ENCODE measurements at regions not wholly inside any gene's neighbourhood (a gene's known extent, or its start where the extent isn't known, plus 50 kb on each side); places are given as distances from the start of the nearest gene placed in this dataset.

DNA sequence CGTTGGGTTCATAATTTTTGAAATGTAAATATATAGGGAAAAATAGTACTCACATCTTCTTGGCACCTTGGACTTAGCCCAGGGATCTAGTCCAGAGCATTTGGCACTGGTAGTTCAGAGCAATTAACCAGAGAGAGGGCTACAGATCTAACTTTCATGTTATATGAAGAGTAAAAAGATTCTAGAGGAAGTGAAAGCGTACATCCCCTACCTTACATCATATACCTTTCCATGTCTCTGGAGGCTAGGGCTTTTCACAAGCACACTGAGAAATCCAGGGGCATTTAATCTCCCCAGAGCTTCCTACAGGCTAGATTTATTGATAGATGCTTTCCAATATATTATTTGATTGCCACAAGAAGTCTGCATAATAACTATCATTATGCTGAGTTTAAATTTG, 687.5 kb upstream of the FBXO33 start (continued):
- TF ChIP-seq MXI1 (IDR thresholded peaks at IDR 0.05; ENCODE audit: low read depth, low read length) = no peak
- no peak for TF ChIP-seq ELF1 (IDR thresholded peaks at IDR 0.05)
- no peak for TF ChIP-seq SIN3A (IDR thresholded peaks at IDR 0.05; ENCODE audit: borderline replicate concordance, low read depth, low read length)
- TF ChIP-seq, protein P1, sequence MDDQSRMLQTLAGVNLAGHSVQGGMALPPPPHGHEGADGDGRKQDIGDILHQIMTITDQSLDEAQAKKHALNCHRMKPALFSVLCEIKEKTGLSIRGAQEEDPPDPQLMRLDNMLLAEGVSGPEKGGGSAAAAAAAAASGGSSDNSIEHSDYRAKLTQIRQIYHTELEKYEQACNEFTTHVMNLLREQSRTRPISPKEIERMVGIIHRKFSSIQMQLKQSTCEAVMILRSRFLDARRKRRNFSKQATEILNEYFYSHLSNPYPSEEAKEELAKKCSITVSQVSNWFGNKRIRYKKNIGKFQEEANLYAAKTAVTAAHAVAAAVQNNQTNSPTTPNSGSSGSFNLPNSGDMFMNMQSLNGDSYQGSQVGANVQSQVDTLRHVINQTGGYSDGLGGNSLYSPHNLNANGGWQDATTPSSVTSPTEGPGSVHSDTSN (IDR thresholded peaks at IDR 0.05) = no peak
- no peak for TF ChIP-seq RXRA (IDR thresholded peaks at IDR 0.05; ENCODE audit: borderline replicate concordance, low read depth)
- TF ChIP-seq FOSL2 (IDR thresholded peaks at IDR 0.05; ENCODE audit: borderline replicate concordance, low read depth) = no peak
- no peak for TF ChIP-seq CTCF (IDR thresholded peaks at IDR 0.05)

DNA sequence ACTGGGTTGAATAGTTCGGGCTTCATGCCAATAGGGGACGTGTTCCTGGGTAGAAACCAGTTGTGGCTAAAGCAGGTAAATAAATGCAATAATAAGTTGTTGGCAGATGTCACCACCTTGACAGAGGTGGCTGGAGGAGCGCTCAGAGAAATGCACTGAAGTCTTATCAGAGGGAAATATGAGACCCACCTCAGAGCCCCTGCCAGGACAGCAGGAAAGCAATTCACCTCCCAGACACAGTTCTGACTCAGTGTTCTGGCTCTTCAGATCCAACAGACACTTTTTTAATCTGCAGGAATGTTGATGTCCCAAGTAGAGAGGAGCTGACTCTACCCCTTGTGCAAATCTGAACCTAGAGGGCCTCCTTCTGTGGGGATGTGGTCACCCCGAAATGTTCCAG, 687.1 kb upstream of the FBXO33 start:
- DNase-seq = no peak
- CTCF ChIA-PET = no interaction called here
- H3K4me1 ChIP-seq (ENCODE audit: control insufficient read depth in 1 of 2, insufficient read depth in 2 of 2, low read depth in 1 of 2, low read length in 1 of 2) = no peaks in the 10 kb centered on the region
- POLR2A ChIA-PET = no interaction called here
- WGBS (ENCODE audit: low lambda C conversion rate) = 9% methylated on average over 4 of the region's 4 CpGs
- H3K9me2 ChIP-seq = no peaks in the 10 kb centered on the region
- H3K9ac ChIP-seq = no peak overlapping the region
- TF ChIP-seq TEAD4 (IDR thresholded peaks at IDR 0.05; ENCODE audit: borderline replicate concordance, insufficient read depth) = no peak
- TF ChIP-seq CTCF (IDR thresholded peaks at IDR 0.05) = no peak
- no peak for TF ChIP-seq TCF12 (IDR thresholded peaks at IDR 0.05)
- TF ChIP-seq, protein P2, sequence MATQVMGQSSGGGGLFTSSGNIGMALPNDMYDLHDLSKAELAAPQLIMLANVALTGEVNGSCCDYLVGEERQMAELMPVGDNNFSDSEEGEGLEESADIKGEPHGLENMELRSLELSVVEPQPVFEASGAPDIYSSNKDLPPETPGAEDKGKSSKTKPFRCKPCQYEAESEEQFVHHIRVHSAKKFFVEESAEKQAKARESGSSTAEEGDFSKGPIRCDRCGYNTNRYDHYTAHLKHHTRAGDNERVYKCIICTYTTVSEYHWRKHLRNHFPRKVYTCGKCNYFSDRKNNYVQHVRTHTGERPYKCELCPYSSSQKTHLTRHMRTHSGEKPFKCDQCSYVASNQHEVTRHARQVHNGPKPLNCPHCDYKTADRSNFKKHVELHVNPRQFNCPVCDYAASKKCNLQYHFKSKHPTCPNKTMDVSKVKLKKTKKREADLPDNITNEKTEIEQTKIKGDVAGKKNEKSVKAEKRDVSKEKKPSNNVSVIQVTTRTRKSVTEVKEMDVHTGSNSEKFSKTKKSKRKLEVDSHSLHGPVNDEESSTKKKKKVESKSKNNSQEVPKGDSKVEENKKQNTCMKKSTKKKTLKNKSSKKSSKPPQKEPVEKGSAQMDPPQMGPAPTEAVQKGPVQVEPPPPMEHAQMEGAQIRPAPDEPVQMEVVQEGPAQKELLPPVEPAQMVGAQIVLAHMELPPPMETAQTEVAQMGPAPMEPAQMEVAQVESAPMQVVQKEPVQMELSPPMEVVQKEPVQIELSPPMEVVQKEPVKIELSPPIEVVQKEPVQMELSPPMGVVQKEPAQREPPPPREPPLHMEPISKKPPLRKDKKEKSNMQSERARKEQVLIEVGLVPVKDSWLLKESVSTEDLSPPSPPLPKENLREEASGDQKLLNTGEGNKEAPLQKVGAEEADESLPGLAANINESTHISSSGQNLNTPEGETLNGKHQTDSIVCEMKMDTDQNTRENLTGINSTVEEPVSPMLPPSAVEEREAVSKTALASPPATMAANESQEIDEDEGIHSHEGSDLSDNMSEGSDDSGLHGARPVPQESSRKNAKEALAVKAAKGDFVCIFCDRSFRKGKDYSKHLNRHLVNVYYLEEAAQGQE (IDR thresholded peaks at IDR 0.05; ENCODE audit: low read depth, low read length) = no peak
- no peak for TF ChIP-seq CHD2 (IDR thresholded peaks at IDR 0.05; ENCODE audit: low read length, partially characterized antibody)
- TF ChIP-seq EZH2phosphoT487 (IDR thresholded peaks at IDR 0.05; ENCODE audit: borderline replicate concordance, low read depth) = no peak
- TF ChIP-seq, protein P3, sequence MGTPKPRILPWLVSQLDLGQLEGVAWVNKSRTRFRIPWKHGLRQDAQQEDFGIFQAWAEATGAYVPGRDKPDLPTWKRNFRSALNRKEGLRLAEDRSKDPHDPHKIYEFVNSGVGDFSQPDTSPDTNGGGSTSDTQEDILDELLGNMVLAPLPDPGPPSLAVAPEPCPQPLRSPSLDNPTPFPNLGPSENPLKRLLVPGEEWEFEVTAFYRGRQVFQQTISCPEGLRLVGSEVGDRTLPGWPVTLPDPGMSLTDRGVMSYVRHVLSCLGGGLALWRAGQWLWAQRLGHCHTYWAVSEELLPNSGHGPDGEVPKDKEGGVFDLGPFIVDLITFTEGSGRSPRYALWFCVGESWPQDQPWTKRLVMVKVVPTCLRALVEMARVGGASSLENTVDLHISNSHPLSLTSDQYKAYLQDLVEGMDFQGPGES (IDR thresholded peaks at IDR 0.05; ENCODE audit: low read depth, low read length) = no peak
- TF ChIP-seq, protein P1 (IDR thresholded peaks at IDR 0.05) = no peak
- H3K27ac ChIP-seq (ENCODE audit: low read depth in 2 of 2, low read length in 1 of 2) = no peak overlapping the region
- no peak overlapping the region for H2AFZ ChIP-seq (ENCODE audit: low read depth)
- no peaks in the 10 kb centered on the region for H3K27me3 ChIP-seq (ENCODE audit: insufficient read depth)
- no peaks in the 10 kb centered on the region for H3K9me3 ChIP-seq
- no peaks in the 10 kb centered on the region for H3K79me2 ChIP-seq (ENCODE audit: insufficient read depth)
- H3K4me3 ChIP-seq (ENCODE audit: low read depth in 2 of 2, low read length in 1 of 2) = no peak overlapping the region
- no peaks in the 10 kb centered on the region for H4K20me1 ChIP-seq (ENCODE audit: insufficient read depth)
- no peak overlapping the region for H3K4me2 ChIP-seq
- H3K36me3 ChIP-seq (replicated peaks in 1 of 2; ENCODE audit: control insufficient read depth in 1 of 2, insufficient read depth in 2 of 2, low read length in 1 of 2) = no peaks in the 10 kb centered on the region
- no peaks in the 10 kb centered on the region for H3F3A ChIP-seq (replicated peaks; ENCODE audit: insufficient read depth)
